HEK293 (cell line): ENCODE measurements at regions not wholly inside any gene's neighbourhood (a gene's known extent, or its start where the extent isn't known, plus 50 kb on each side); places are given as distances from the start of the nearest gene placed in this dataset.

Experiments
- CTCF ChIA-PET: fragments of 350-600 bp; formaldehyde crosslinking; extraction: SDS; loops from one replicate; lab custom pipeline; 2021; ENCODE audit warnings: antibody characterized with exemption; lab: Yijun Ruan, JAX
- POLR2A ChIA-PET: fragments of 300-600 bp; formaldehyde crosslinking; extraction: SDS; loops from one replicate; lab custom pipeline; 2020; ENCODE audit warnings: antibody characterized with exemption, inconsistent platforms; lab: Yijun Ruan, JAX
- H3K27ac ChIP-seq: fragments of 200-500 bp; sonication (Bioruptor generic); 2 replicates; pipeline ENCODE4 v1.5.1; 2014; ENCODE audit warnings: low read depth, low read length, control low read depth, inconsistent platforms; ENCODE audit errors: extremely low read depth
- H3K36me3 ChIP-seq, 2 experiments: fragments of 200-500 bp in 1 of 2; sonication (Bioruptor generic) in 1 of 2; 1 replicate in 1 of 2; 2 replicates in 1 of 2; pipeline ENCODE4 v1.5.1; 2014 to 2017; ENCODE audit warnings: inconsistent platforms in 2 of 2, low read length in 2 of 2; ENCODE audit not compliant: control insufficient read depth in 2 of 2, insufficient read depth in 1 of 2
- H3K4me1 ChIP-seq: fragments of 200-500 bp; sonication (Bioruptor generic); 2 replicates; pipeline ENCODE4 v1.5.1; 2014; ENCODE audit warnings: mild to moderate bottlenecking, low read length, inconsistent platforms; ENCODE audit not compliant: control insufficient read depth, insufficient read depth
- H3K4me3 ChIP-seq: 2 replicates; pipeline ENCODE4 v1.5.1; 2011; ENCODE audit warnings: low read depth, mild to moderate bottlenecking, control low read depth, low read length, moderate library complexity
- H3K9me3 ChIP-seq: fragments of 200-500 bp; sonication (Bioruptor generic); 2 replicates; pipeline ENCODE4 v1.5.1; 2014; ENCODE audit warnings: low read depth, low read length, inconsistent platforms; ENCODE audit not compliant: control insufficient read depth, insufficient read depth
- CTCF ChIP-seq: fragments of 450-650 bp; formaldehyde crosslinking; IDR thresholded peaks from 2 replicates; pipeline ENCODE4 v1.5.1; 2016; ENCODE audit warnings: missing biosample characterization, missing genetic modification characterization
- IKZF3 ChIP-seq: fragments of 450-650 bp; IDR thresholded peaks from 2 replicates; pipeline ENCODE4 v1.5.0; 2018; ENCODE audit warnings: missing biosample characterization, mild to moderate bottlenecking, missing genetic modification characterization, moderate library complexity
- KLF7 ChIP-seq: fragments of 450-650 bp; formaldehyde crosslinking; IDR thresholded peaks from 2 replicates; pipeline ENCODE4 v1.5.1; 2016; ENCODE audit warnings: missing biosample characterization, missing genetic modification characterization, borderline replicate concordance
- MYNN ChIP-seq: fragments of 450-650 bp; formaldehyde crosslinking; IDR thresholded peaks from 2 replicates; pipeline ENCODE4 v1.5.1; 2016; ENCODE audit warnings: missing biosample characterization, missing genetic modification characterization, borderline replicate concordance
- OVOL3 ChIP-seq: fragments of 450-650 bp; formaldehyde crosslinking; IDR thresholded peaks from 2 replicates; pipeline ENCODE4 v1.5.1; 2016; ENCODE audit warnings: missing biosample characterization, missing genetic modification characterization
- PATZ1 ChIP-seq: fragments of 450-650 bp; formaldehyde crosslinking; IDR thresholded peaks from 2 replicates; pipeline ENCODE4 v1.5.1; 2016; ENCODE audit warnings: missing biosample characterization, missing genetic modification characterization
- SCRT2 ChIP-seq: fragments of 450-650 bp; formaldehyde crosslinking; IDR thresholded peaks from 2 replicates; pipeline ENCODE4 v1.5.1; 2016; ENCODE audit warnings: missing biosample characterization, missing genetic modification characterization
- ZBTB1 ChIP-seq: fragments of 450-650 bp; formaldehyde crosslinking; IDR thresholded peaks from 2 replicates; pipeline ENCODE4 v1.5.1; 2016; ENCODE audit warnings: missing biosample characterization, missing genetic modification characterization
- ZNF140 ChIP-seq: fragments of 450-650 bp; formaldehyde crosslinking; IDR thresholded peaks from 2 replicates; pipeline ENCODE4 v1.5.1; 2016; ENCODE audit warnings: missing biosample characterization, missing genetic modification characterization
- ZNF19 ChIP-seq: fragments of 450-650 bp; formaldehyde crosslinking; IDR thresholded peaks from 2 replicates; pipeline ENCODE4; 2016; ENCODE audit warnings: missing biosample characterization, missing genetic modification characterization, low read depth
- ZNF2 ChIP-seq: fragments of 450-650 bp; formaldehyde crosslinking; IDR thresholded peaks from 2 replicates; pipeline ENCODE4 v1.5.1; 2016; ENCODE audit warnings: missing biosample characterization, missing genetic modification characterization
- ZNF221 ChIP-seq: fragments of 450-650 bp; formaldehyde crosslinking; IDR thresholded peaks from 2 replicates; pipeline ENCODE4 v1.5.1; 2017; ENCODE audit warnings: missing biosample characterization, missing genetic modification characterization, borderline replicate concordance
- ZNF23 ChIP-seq: fragments of 450-650 bp; formaldehyde crosslinking; IDR thresholded peaks from 2 replicates; pipeline ENCODE4 v1.5.1; 2016; ENCODE audit warnings: missing biosample characterization, missing genetic modification characterization, borderline replicate concordance
- ZNF311 ChIP-seq: fragments of 450-650 bp; formaldehyde crosslinking; IDR thresholded peaks from 2 replicates; pipeline ENCODE4 v1.5.1; 2017; ENCODE audit warnings: missing biosample characterization, missing genetic modification characterization, borderline replicate concordance
- ZNF391 ChIP-seq: fragments of 450-650 bp; formaldehyde crosslinking; IDR thresholded peaks from 2 replicates; pipeline ENCODE4 v1.5.1; 2016; ENCODE audit warnings: low read depth, missing biosample characterization, missing genetic modification characterization, borderline replicate concordance
- ZNF394 ChIP-seq: fragments of 450-650 bp; formaldehyde crosslinking; IDR thresholded peaks from 2 replicates; pipeline ENCODE4 v1.5.1; 2016; ENCODE audit warnings: missing biosample characterization, missing genetic modification characterization, mild to moderate bottlenecking, moderate library complexity, borderline replicate concordance
- ZNF423 ChIP-seq: fragments of 450-650 bp; formaldehyde crosslinking; IDR thresholded peaks from 2 replicates; pipeline ENCODE4 v1.5.1; 2016; ENCODE audit warnings: missing biosample characterization, missing genetic modification characterization
- ZNF426 ChIP-seq: fragments of 450-650 bp; formaldehyde crosslinking; IDR thresholded peaks from 2 replicates; pipeline ENCODE4 v1.5.1; 2017; ENCODE audit warnings: missing biosample characterization, missing genetic modification characterization, mild to moderate bottlenecking, inconsistent platforms, moderate library complexity
- ZNF501 ChIP-seq: fragments of 450-650 bp; formaldehyde crosslinking; IDR thresholded peaks from 2 replicates; pipeline ENCODE4 v1.5.1; 2016; ENCODE audit warnings: missing biosample characterization, missing genetic modification characterization
- ZNF548 ChIP-seq: fragments of 450-650 bp; formaldehyde crosslinking; IDR thresholded peaks from 2 replicates; pipeline ENCODE4 v1.5.1; 2016; ENCODE audit warnings: missing biosample characterization, missing genetic modification characterization
- ZNF623 ChIP-seq: fragments of 450-650 bp; formaldehyde crosslinking; IDR thresholded peaks from 2 replicates; pipeline ENCODE4 v1.5.1; 2016; ENCODE audit warnings: missing biosample characterization, missing genetic modification characterization
- ZNF664 ChIP-seq: fragments of 450-650 bp; formaldehyde crosslinking; IDR thresholded peaks from 2 replicates; pipeline ENCODE4 v1.5.1; 2016; ENCODE audit warnings: missing biosample characterization, missing genetic modification characterization
- ZNF747 ChIP-seq: fragments of 450-650 bp; formaldehyde crosslinking; IDR thresholded peaks from 2 replicates; pipeline ENCODE4 v1.5.1; 2016; ENCODE audit warnings: missing biosample characterization, missing genetic modification characterization
- ZNF768 ChIP-seq: fragments of 450-650 bp; formaldehyde crosslinking; IDR thresholded peaks from 2 replicates; pipeline ENCODE4 v1.5.1; 2018; ENCODE audit warnings: missing biosample characterization, mild to moderate bottlenecking, missing genetic modification characterization
- ZSCAN23 ChIP-seq: fragments of 450-650 bp; formaldehyde crosslinking; IDR thresholded peaks from 2 replicates; pipeline ENCODE4 v1.5.1; 2016; ENCODE audit warnings: missing biosample characterization, missing genetic modification characterization
- TF ChIP-seq, protein P1 (sequence below): fragments of 450-650 bp; formaldehyde crosslinking; IDR thresholded peaks from 2 replicates; pipeline ENCODE4 v1.5.1; 2016; ENCODE audit warnings: missing biosample characterization, missing genetic modification characterization
- TF ChIP-seq, protein P2 (sequence below): fragments of 450-650 bp; formaldehyde crosslinking; IDR thresholded peaks from 2 replicates; pipeline ENCODE4 v1.5.1; 2016; ENCODE audit warnings: missing biosample characterization, missing genetic modification characterization, low read depth
- TF ChIP-seq, protein P3 (sequence below): fragments of 450-650 bp; formaldehyde crosslinking; IDR thresholded peaks from 2 replicates; pipeline ENCODE4 v1.5.1; 2016; ENCODE audit warnings: missing biosample characterization, missing genetic modification characterization

- TF ChIP-seq, protein P1, sequence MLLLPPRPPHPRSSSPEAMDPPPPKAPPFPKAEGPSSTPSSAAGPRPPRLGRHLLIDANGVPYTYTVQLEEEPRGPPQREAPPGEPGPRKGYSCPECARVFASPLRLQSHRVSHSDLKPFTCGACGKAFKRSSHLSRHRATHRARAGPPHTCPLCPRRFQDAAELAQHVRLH: no peak
- TF ChIP-seq ZNF2 (tag by site-specific recombination) (no peak), ZNF221 (tag by site-specific recombination) (no peak)
These were observed 52.6 kb upstream of the PPFIA2 start (continued) for GRCh38 chr12:81811778-81812125.

DNA sequence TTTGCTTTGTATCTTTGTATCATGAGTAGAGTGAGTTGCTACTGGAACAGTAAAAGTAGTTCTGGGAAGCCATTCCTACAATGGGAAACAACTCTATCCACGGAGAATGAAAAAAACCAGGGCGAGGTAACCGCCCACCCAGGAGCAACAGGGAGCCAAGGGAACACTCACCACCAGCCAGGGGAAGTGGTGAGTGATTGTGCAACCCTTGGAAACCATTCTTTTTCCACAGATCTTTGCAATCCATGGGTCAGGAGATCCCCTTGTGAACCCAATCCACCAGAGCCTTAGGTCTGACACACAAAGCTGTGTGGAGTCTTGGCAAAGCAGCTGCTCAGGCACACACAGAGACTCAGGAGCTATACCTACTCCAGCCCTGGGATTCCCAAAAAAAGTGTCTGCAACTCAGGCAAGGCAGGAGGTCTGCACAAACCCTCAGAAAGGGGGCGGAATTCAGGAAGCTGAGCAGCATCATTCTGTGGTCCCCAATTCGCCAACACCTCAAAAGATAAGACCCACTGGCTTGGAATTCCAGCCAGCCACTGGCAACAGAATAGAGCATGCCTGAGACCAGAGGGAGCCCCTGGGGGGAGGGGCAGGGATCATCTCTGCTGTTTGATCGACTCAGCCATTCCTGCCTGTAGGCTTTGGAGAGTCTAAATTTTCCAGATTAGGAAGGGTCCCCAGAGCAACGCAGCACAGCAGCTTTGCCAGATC is 52.1 kb upstream of the PPFIA2 start:
- POLR2A ChIA-PET: no interaction called here
- H3K4me3 ChIP-seq: no peak overlapping the region
- H3K4me1 ChIP-seq: no peaks in the 10 kb centered on the region
- H3K36me3 ChIP-seq: no peaks in the 10 kb centered on the region
- CTCF ChIA-PET: interaction anchor here (0.7 kb wide), 1 partner anchor 74 kb away, joined by 3 read pairs; no protein-coding TSS in a partner anchor
- TF ChIP-seq ZNF426: no peak
- TF ChIP-seq ZBTB1: no peak
- TF ChIP-seq SCRT2 (tag by site-specific recombination): no peak
- no peak for TF ChIP-seq ZNF311
- TF ChIP-seq ZNF664 (tag by site-specific recombination): no peak
- no peak for TF ChIP-seq PATZ1 (tag by site-specific recombination)
- TF ChIP-seq ZSCAN23: no peak
- TF ChIP-seq, protein P2, sequence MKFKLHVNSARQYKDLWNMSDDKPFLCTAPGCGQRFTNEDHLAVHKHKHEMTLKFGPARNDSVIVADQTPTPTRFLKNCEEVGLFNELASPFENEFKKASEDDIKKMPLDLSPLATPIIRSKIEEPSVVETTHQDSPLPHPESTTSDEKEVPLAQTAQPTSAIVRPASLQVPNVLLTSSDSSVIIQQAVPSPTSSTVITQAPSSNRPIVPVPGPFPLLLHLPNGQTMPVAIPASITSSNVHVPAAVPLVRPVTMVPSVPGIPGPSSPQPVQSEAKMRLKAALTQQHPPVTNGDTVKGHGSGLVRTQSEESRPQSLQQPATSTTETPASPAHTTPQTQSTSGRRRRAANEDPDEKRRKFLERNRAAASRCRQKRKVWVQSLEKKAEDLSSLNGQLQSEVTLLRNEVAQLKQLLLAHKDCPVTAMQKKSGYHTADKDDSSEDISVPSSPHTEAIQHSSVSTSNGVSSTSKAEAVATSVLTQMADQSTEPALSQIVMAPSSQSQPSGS (tag by site-specific recombination): no peak
- TF ChIP-seq ZNF747 (tag by site-specific recombination): no peak
- no peak for TF ChIP-seq ZNF768 (tag by site-specific recombination)
- no peak for TF ChIP-seq ZNF501
- TF ChIP-seq ZNF394 (tag by site-specific recombination): no peak
- TF ChIP-seq ZNF623 (tag by site-specific recombination): no peak
- TF ChIP-seq ZNF23: no peak
- no peak for TF ChIP-seq ZNF423 (tag by site-specific recombination)
- no peak for TF ChIP-seq ZNF19 (tag by site-specific recombination)
- no peaks in the 10 kb centered on the region for H3K9me3 ChIP-seq
- no peak overlapping the region for H3K27ac ChIP-seq

DNA sequence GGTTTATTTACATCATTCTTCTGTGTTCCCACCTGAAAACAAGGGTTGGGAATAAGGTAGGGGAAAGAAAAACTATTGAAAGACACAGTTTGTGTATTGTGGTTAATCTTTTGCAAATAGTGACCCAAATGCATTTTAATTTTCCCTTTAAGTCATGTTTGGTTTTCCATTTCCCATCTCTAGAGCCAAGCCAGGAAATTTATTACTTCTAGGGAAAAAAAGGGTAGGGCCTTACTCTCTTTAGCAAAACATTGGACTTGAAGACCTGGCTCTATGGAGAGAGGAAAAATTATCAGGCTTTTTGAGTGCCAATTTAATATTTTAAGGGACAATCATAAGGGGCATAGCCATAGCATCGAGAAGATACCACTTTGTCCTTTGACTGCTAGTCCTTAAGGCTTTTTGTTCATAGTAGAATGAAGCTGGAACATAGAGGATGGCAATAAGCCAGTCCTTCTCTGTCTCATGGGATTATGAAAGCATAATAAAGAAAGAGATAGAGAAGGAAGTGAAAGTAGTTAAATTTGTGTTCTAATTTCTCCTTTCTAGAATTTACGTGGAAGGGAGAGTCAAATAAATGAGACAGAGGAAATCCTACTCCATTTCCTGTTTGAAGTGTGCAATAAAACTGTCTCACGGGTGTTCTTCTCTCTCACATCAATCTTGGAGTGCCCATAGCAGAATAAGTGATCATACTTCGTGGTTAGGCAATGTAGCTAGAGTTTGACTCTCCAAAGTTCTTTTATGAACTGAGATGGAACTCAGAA is 50.9 kb upstream of the PPFIA2 start:
- no peak overlapping the region for H3K4me3 ChIP-seq
- POLR2A ChIA-PET: no interaction called here
- no peaks in the 10 kb centered on the region for H3K9me3 ChIP-seq
- H3K4me1 ChIP-seq: no peaks in the 10 kb centered on the region
- no peaks in the 10 kb centered on the region for H3K36me3 ChIP-seq
- H3K27ac ChIP-seq: no peak overlapping the region
- CTCF ChIA-PET: no interaction called here
- TF ChIP-seq CTCF (no peak), MYNN (tag by site-specific recombination) (no peak), ZNF548 (no peak), IKZF3 (tag by site-specific recombination) (no peak), KLF7 (tag by site-specific recombination) (no peak), ZNF391 (no peak), OVOL3 (tag by site-specific recombination) (no peak), ZNF140 (no peak)
- TF ChIP-seq, protein P3, sequence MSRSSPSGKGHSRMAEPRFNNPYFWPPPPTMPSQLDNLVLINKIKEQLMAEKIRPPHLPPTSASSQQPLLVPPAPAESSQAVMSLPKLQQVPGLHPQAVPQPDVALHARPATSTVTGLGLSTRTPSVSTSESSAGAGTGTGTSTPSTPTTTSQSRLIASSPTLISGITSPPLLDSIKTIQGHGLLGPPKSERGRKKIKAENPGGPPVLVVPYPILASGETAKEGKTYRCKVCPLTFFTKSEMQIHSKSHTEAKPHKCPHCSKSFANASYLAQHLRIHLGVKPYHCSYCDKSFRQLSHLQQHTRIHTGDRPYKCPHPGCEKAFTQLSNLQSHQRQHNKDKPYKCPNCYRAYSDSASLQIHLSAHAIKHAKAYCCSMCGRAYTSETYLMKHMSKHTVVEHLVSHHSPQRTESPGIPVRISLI (tag by site-specific recombination): no peak
